H1 (cell line): ENCODE measurements at regions not wholly inside any gene's neighbourhood (a gene's known extent, or its start where the extent isn't known, plus 50 kb on each side); places are given as distances from the start of the nearest gene placed in this dataset.

Experiments used
- FOSL1 ChIP-seq: IDR thresholded peaks from 2 replicates; pipeline ENCODE4 v1.6.1; 2011; ENCODE audit warnings: mild to moderate bottlenecking, low read depth, low read length, moderate library complexity; ENCODE audit not compliant: insufficient read depth
- HDAC6 ChIP-seq: IDR thresholded peaks from one replicate; pipeline ENCODE4 v1.7.1; 2012; ENCODE audit warnings: low read depth, mild to moderate bottlenecking, inconsistent platforms, low read length, moderate library complexity
- KDM5A ChIP-seq: fragments of 200-600 bp; IDR thresholded peaks from 2 replicates; pipeline ENCODE4 v1.7.1; 2012; ENCODE audit warnings: mild to moderate bottlenecking, low read length, inconsistent platforms, mixed read lengths
- RNF2 ChIP-seq: fragments of 200-900, 300-1000 bp; sonication (generic); IDR thresholded peaks from 2 replicates; pipeline ENCODE4 v1.7.1; 2016; ENCODE audit warnings: borderline replicate concordance, low read depth, mild to moderate bottlenecking, antibody characterized with exemption, low read length; ENCODE audit not compliant: poor library complexity, severe bottlenecking; ENCODE audit errors: missing control alignments
- TF ChIP-seq, protein P1 (sequence below): fragments of 300-600 bp; sonication (generic); IDR thresholded peaks from 2 replicates; pipeline ENCODE4 v1.7.1; 2012; ENCODE audit warnings: low read length, moderate library complexity, mild to moderate bottlenecking, inconsistent platforms; ENCODE audit not compliant: insufficient replicate concordance
- TF ChIP-seq, protein P2 (sequence below): IDR thresholded peaks from 2 replicates; pipeline ENCODE4 v1.6.1; 2011; ENCODE audit warnings: low read length, improper control_type of control experiment
- TF ChIP-seq, protein P3 (sequence below), 3 experiments: IDR thresholded peaks; 1 replicate in 2 of 3; 2 replicates in 1 of 3; pipeline versions ENCODE4 v1.5.1 to v1.6.1; 2011; ENCODE audit warnings: low read length in 3 of 3, mild to moderate bottlenecking in 3 of 3, inconsistent platforms in 2 of 3, low read depth in 1 of 3, moderate library complexity in 1 of 3; ENCODE audit not compliant: insufficient read depth in 1 of 3; ENCODE audit errors: control extremely low read depth in 1 of 3

DNA sequence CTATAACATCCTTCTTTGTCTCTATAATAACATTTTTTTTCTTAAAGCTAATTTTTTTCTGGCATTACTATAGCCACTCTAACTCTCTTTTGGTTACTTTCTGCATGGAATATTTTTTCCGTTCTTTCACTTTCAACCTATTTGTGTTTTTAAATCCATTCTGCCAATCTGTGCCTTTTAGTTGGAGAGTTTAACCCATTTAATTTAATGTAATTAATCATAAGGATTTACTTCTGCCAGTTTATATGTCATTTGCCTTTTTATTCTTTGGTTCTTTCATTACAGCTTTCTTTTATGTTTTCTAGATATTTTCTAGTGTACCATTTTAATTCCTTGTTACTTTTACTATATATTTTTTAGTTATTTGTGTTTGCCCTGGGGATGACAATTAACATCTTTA, 78.6 kb downstream of the TMEM270 start (continued):
- TF ChIP-seq, protein P1, sequence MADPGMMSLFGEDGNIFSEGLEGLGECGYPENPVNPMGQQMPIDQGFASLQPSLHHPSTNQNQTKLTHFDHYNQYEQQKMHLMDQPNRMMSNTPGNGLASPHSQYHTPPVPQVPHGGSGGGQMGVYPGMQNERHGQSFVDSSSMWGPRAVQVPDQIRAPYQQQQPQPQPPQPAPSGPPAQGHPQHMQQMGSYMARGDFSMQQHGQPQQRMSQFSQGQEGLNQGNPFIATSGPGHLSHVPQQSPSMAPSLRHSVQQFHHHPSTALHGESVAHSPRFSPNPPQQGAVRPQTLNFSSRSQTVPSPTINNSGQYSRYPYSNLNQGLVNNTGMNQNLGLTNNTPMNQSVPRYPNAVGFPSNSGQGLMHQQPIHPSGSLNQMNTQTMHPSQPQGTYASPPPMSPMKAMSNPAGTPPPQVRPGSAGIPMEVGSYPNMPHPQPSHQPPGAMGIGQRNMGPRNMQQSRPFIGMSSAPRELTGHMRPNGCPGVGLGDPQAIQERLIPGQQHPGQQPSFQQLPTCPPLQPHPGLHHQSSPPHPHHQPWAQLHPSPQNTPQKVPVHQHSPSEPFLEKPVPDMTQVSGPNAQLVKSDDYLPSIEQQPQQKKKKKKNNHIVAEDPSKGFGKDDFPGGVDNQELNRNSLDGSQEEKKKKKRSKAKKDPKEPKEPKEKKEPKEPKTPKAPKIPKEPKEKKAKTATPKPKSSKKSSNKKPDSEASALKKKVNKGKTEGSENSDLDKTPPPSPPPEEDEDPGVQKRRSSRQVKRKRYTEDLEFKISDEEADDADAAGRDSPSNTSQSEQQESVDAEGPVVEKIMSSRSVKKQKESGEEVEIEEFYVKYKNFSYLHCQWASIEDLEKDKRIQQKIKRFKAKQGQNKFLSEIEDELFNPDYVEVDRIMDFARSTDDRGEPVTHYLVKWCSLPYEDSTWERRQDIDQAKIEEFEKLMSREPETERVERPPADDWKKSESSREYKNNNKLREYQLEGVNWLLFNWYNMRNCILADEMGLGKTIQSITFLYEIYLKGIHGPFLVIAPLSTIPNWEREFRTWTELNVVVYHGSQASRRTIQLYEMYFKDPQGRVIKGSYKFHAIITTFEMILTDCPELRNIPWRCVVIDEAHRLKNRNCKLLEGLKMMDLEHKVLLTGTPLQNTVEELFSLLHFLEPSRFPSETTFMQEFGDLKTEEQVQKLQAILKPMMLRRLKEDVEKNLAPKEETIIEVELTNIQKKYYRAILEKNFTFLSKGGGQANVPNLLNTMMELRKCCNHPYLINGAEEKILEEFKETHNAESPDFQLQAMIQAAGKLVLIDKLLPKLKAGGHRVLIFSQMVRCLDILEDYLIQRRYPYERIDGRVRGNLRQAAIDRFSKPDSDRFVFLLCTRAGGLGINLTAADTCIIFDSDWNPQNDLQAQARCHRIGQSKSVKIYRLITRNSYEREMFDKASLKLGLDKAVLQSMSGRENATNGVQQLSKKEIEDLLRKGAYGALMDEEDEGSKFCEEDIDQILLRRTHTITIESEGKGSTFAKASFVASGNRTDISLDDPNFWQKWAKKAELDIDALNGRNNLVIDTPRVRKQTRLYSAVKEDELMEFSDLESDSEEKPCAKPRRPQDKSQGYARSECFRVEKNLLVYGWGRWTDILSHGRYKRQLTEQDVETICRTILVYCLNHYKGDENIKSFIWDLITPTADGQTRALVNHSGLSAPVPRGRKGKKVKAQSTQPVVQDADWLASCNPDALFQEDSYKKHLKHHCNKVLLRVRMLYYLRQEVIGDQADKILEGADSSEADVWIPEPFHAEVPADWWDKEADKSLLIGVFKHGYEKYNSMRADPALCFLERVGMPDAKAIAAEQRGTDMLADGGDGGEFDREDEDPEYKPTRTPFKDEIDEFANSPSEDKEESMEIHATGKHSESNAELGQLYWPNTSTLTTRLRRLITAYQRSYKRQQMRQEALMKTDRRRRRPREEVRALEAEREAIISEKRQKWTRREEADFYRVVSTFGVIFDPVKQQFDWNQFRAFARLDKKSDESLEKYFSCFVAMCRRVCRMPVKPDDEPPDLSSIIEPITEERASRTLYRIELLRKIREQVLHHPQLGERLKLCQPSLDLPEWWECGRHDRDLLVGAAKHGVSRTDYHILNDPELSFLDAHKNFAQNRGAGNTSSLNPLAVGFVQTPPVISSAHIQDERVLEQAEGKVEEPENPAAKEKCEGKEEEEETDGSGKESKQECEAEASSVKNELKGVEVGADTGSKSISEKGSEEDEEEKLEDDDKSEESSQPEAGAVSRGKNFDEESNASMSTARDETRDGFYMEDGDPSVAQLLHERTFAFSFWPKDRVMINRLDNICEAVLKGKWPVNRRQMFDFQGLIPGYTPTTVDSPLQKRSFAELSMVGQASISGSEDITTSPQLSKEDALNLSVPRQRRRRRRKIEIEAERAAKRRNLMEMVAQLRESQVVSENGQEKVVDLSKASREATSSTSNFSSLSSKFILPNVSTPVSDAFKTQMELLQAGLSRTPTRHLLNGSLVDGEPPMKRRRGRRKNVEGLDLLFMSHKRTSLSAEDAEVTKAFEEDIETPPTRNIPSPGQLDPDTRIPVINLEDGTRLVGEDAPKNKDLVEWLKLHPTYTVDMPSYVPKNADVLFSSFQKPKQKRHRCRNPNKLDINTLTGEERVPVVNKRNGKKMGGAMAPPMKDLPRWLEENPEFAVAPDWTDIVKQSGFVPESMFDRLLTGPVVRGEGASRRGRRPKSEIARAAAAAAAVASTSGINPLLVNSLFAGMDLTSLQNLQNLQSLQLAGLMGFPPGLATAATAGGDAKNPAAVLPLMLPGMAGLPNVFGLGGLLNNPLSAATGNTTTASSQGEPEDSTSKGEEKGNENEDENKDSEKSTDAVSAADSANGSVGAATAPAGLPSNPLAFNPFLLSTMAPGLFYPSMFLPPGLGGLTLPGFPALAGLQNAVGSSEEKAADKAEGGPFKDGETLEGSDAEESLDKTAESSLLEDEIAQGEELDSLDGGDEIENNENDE, result no peak
- no peak for TF ChIP-seq FOSL1
- TF ChIP-seq, protein P2, sequence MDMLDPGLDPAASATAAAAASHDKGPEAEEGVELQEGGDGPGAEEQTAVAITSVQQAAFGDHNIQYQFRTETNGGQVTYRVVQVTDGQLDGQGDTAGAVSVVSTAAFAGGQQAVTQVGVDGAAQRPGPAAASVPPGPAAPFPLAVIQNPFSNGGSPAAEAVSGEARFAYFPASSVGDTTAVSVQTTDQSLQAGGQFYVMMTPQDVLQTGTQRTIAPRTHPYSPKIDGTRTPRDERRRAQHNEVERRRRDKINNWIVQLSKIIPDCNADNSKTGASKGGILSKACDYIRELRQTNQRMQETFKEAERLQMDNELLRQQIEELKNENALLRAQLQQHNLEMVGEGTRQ, result no peak
- TF ChIP-seq RNF2, result no peak
- TF ChIP-seq KDM5A, result no peak
- TF ChIP-seq HDAC6, result no peak
- TF ChIP-seq, protein P3, sequence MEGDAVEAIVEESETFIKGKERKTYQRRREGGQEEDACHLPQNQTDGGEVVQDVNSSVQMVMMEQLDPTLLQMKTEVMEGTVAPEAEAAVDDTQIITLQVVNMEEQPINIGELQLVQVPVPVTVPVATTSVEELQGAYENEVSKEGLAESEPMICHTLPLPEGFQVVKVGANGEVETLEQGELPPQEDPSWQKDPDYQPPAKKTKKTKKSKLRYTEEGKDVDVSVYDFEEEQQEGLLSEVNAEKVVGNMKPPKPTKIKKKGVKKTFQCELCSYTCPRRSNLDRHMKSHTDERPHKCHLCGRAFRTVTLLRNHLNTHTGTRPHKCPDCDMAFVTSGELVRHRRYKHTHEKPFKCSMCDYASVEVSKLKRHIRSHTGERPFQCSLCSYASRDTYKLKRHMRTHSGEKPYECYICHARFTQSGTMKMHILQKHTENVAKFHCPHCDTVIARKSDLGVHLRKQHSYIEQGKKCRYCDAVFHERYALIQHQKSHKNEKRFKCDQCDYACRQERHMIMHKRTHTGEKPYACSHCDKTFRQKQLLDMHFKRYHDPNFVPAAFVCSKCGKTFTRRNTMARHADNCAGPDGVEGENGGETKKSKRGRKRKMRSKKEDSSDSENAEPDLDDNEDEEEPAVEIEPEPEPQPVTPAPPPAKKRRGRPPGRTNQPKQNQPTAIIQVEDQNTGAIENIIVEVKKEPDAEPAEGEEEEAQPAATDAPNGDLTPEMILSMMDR (IDR thresholded peaks at IDR 0.05; ENCODE audit: control extremely low read depth in 1 of 3, insufficient read depth in 1 of 3, low read depth in 1 of 3, low read length in 3 of 3), result no peak
